Heart left ventricle (tissue), 13 donors: ENCODE measurements at regions not wholly inside any gene's neighbourhood (a gene's known extent, or its start where the extent isn't known, plus 50 kb on each side); places are given as distances from the start of the nearest gene placed in this dataset.

ENCODE experiments used
- POLR2A ChIP-seq, 2 donors: fragments of 450-650 bp; IDR thresholded peaks; one replicate each; pipeline ENCODE4 v1.6.1; 2017; ENCODE audit warnings: antibody characterized with exemption in 2 of 2, mild to moderate bottlenecking in 2 of 2, moderate library complexity in 2 of 2
- TF ChIP-seq, protein P1 (sequence below), 12 donors: fragments of 200-600 bp; sonication (generic) in 4 of 12; IDR thresholded peaks; one replicate each; pipeline versions ENCODE4 v1.5.0 to v1.8.0; 2018 to 2022; ENCODE audit warnings: antibody characterized with exemption in 12 of 12, mild to moderate bottlenecking in 5 of 12
- donor health status: ischemic (EF 13 %, LVEDD 7.1; RV severe dilation, severe dysfunction).
- donor health status: DM: no; HTN: yes; CAD: no.
- donor health status: DM: no; HTN: no; CAD: no.
- donor health status: ischemic (EF 25% LVEDD 6.9; RV normal size, moderate dysfunction).
- donor health status: ischemic (EF 25% LVEDD 5.7; RV mildly dilated, moderate dysfunction).
- donor health status: ischemic (EF 35%, LVEDD 5.7; RV mildly dilated, moderate dysfunction).
- donor health status: nonischemic (EF 11% LVEDD 7.7; RV severe dilation, severe dysfunction).
- donor health status: DM: yes; HTN: yes; CAD: no.
- donor health status: PGD.
- donor health status: ischemic (EF 29% LVEDD 5.4; RV normal size, mild dysfunction).
- donor health status: nonischemic (EF 23%, LVEDD 6.1; RV moderate dilation, normal function).

DNA sequence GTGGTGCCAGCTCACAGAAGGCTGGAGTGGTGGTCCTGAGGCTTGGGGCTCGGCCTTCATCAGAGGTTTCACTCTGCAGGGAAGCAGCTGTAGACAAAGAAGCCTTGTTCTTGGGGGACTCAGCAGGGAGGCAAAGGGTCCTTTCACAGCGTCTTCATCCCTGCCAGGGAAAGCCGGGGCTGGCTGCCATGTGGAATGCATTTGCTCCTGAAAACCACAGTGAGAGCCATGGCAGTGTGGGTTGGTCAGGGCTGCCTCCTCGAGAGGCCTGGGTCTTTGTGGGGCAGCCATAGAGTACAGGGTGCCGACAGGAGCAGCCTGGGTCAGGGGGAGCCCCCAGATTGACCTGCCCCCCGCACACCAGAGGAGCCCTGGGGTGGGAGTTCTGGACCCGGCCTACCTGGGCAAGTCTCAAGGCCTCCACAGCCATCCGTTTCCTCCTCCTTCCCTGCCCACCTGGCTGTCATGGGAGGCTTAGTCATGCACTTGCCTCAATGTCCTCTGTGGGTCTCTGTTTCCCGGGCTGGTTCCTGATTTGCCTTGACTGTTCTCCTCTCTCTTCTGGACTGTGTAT lies 144.0 kb downstream of the CDC5L start:
- TF ChIP-seq, protein P1, sequence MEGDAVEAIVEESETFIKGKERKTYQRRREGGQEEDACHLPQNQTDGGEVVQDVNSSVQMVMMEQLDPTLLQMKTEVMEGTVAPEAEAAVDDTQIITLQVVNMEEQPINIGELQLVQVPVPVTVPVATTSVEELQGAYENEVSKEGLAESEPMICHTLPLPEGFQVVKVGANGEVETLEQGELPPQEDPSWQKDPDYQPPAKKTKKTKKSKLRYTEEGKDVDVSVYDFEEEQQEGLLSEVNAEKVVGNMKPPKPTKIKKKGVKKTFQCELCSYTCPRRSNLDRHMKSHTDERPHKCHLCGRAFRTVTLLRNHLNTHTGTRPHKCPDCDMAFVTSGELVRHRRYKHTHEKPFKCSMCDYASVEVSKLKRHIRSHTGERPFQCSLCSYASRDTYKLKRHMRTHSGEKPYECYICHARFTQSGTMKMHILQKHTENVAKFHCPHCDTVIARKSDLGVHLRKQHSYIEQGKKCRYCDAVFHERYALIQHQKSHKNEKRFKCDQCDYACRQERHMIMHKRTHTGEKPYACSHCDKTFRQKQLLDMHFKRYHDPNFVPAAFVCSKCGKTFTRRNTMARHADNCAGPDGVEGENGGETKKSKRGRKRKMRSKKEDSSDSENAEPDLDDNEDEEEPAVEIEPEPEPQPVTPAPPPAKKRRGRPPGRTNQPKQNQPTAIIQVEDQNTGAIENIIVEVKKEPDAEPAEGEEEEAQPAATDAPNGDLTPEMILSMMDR (IDR thresholded peaks at IDR 0.05): no peak
- TF ChIP-seq POLR2A (IDR thresholded peaks at IDR 0.05): no peak
